HG02588 (cell line): ENCODE measurements at regions not wholly inside any gene's neighbourhood (a gene's known extent, or its start where the extent isn't known, plus 50 kb on each side); places are given as distances from the start of the nearest gene placed in this dataset.

Source experiments
- ATAC-seq: cut with Tn5 transposase; IDR thresholded peaks from one replicate; pipeline ENCODE4 v1.9.1; 2021; ENCODE audit warnings: mild to moderate bottlenecking, moderate library complexity; ENCODE audit not compliant: unreplicated experiment

- no peak for ATAC-seq
These were observed 178.8 kb upstream of the ARHGAP20 start for GRCh38 chr11:110890995-110891394.

- no peak for ATAC-seq
These were observed 174.2 kb upstream of the ARHGAP20 start for GRCh38 chr11:110886288-110886970.

DNA sequence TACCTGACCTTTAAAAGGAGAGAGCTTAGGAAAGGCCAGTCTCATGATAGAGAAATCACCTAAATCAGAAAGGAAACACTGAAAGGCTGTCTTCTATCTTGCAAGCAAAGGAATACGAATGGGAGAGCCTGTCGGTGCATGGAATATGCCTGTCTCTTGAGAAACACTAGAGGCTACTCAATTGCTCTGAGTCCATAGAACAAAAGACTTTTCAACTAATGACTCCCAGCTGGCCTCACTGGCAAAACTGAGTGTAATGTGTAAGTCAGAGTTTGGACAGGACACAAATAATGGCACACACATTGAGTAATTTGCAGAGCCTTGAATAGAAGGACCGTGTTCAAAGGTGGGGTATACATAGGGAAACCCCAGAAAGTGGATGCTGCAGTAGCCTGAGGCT lies 171.0 kb upstream of the ARHGAP20 start:
- no peak for ATAC-seq

GRCh38 chr11:110878513-110878912 lies 166.3 kb upstream of the ARHGAP20 start:
- no peak for ATAC-seq

DNA sequence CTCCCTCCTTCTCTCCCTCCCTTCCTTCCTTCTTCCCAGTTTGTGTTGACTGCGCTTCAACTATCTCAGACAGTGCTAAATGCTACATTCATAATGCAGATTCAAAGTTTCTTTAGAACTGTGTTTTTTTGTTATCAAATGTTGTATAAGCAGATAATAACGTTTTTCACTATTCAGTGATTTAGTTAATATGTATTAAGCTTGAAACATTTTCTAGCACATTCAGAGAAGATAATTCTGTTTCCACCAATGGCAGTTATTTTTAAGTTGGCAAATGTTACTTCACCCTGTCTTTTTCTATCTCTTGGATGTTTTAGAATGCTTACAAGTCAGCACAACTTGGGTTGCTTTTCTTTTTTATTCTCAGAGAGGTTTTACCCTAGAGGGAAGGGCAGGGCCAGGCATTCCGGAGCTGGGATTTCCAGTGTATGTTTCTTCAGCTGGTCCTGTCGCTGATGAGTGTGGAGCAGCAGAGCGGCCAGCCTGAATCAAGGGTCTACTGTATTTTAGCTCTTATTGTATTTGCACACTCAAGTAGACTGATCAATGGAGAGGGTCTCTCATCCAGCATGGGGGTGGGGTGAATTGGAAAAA lies 162.3 kb upstream of the ARHGAP20 start:
- no peak for ATAC-seq

- ATAC-seq = no peak
These were observed 161.7 kb upstream of the ARHGAP20 start for GRCh38 chr11:110873975-110874374.

- no peak for ATAC-seq
These were observed 158.7 kb upstream of the ARHGAP20 start for GRCh38 chr11:110870816-110871522.

- ATAC-seq = no peak
These were observed 155.7 kb upstream of the ARHGAP20 start for GRCh38 chr11:110867951-110868350.

GRCh38 chr11:110866081-110866480 lies 153.8 kb upstream of the ARHGAP20 start:
- no peak for ATAC-seq

DNA sequence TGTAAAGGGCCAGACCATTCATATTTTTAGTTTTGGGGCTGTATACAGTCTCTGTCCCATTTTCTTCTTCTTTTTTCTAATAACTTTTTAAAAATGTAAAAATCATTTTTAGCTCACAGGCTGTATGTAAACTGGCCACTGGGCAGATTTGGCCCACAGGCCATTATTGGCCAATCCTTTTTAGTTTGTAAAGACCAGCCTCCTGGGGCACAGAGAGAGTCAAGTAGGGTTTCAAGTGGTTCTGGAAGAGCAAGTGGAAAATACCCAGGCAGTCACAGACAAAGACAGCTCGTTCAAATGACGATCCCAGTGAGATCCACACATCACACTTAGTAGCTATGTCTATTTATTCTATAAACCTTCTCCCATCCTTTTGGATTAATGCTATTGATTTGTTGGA lies 150.2 kb upstream of the ARHGAP20 start:
- no peak for ATAC-seq

DNA sequence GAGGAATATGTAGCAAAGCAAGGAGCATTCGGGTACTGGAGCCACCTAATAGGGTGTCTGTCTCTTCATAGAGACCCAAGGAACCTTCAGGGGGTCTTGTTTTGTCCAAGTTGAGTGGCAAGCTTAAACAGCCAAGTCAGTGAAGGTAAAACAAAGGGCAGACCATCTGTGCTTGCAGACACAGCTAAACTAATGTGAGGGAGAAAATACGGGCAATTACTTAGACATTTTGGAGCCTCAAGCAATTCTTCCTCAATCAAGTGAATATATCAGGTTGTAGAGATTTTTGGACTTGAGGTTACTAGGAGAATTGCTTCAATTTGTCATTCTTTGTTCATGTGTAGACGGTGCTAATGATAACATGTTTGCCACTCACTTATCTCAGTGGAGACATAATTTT lies 148.2 kb upstream of the ARHGAP20 start:
- no peak for ATAC-seq

- ATAC-seq = no peak
These were observed 147.8 kb upstream of the ARHGAP20 start for GRCh38 chr11:110859998-110860397.

DNA sequence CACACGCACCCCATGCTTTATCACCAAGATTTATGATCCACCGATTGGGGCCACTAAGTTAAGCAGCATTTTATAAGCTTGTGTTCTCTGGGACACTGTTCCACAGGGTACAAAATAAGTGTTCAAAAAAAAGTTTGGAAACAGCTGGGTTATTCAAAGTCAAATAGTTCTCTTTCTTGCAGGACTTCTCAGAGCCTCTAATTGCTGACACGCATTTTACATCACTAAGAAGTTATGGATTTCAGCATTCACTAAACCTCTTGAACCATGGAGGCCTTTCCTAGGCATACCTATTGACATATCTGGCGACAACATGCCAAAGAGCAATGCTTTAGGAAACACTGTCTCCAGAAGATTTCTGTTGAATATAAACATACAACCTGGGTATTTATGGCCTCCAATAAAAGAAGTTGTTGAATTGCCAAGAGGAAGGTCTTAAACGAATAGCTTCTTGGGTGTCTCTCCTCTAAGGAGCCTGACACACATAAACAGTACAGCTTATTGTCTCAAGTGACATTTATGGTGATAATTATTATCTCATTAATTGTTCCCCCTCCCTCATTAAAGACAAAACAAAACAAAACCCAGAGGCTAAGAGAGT lies 147.1 kb upstream of the ARHGAP20 start:
- no peak for ATAC-seq

DNA sequence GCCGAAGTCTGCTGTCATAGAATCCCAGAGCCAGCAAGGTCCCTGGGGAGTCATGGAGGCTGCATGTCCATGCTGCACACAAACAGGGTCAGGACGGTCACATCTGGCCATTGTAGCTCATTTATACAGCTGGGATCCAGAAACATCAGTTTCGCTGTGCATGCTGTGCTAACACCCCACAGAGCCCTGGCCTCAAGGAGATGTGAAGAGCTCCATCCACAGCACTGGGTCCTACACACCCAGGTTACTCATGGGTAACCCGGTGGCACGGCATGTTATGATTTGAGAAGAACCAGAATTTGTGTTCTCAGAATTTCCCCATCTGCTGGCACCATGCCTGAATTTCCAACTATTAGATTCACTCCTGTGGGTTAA lies 146.3 kb upstream of the ARHGAP20 start:
- ATAC-seq = no peak

DNA sequence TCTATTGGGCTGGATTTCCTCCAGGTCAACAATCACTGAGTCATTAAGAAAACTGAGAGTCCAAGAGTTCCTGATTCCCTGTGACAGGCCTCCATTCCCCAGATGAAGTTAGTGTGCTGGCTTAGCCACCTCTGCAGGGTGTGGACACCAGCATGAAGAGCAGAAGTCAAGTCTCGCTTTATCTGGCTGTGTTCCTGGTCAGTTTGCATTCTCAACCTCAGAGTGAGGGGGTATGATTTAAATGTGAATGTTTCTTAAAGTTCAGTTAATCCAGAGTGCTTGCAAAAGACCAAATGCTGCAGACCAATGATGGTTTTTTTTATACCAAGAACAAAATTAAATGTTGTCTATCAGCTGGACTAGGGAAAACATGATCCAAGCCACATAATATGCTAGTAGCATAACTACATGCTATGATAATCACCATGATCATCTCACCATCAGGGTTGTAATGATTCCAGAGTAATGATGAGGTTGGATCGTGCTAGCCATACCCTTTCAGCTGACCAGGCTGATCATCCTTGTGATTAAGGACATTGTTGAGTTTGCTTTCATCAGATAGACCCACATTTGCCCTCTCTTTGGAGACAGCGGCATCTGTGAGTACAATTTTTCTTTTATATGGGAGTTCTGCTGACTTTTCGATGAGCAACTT lies 145.8 kb upstream of the ARHGAP20 start:
- ATAC-seq = no peak

DNA sequence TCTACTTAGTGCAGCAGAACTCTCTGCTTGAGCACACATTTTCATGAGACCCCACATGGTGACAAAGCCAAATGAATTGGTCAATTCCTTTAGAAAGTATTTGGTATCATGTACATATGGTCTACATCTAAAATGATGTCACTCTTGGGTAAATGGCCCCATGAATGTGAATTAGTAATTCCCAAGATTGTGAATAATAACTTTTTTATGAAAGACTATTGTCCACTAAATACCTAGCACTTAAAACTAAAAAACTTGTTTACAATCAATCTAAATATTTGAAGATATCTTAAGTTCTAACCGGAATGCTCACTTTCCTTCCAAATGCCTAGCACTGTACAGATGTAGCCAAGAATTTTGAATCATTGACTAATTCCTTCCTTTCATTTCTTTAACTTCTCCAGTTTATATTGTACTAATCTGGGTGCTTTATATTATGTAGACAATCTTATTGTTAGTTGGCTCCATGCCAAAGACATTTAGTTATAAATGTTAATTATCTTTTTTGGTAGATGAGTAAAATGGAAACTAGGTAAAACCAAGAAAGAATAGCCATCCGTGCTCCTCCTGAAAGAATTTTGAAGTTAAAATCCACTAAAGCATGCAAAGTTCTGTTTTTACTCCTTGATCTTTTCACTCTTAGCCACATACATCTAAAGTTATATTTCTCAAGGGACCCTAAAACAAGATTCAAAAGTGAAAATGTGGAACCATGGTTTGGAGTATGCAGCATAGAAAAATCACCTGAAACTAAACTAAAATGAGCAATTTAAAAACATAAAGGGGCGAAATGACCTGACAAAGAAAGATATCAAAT lies 145.0 kb upstream of the ARHGAP20 start:
- peak; percentile 42 for ATAC-seq

- ATAC-seq = no peak
These were observed 144.1 kb upstream of the ARHGAP20 start for GRCh38 chr11:110856340-110856739.

- no peak for ATAC-seq
These were observed 143.0 kb upstream of the ARHGAP20 start for GRCh38 chr11:110855191-110855590.

DNA sequence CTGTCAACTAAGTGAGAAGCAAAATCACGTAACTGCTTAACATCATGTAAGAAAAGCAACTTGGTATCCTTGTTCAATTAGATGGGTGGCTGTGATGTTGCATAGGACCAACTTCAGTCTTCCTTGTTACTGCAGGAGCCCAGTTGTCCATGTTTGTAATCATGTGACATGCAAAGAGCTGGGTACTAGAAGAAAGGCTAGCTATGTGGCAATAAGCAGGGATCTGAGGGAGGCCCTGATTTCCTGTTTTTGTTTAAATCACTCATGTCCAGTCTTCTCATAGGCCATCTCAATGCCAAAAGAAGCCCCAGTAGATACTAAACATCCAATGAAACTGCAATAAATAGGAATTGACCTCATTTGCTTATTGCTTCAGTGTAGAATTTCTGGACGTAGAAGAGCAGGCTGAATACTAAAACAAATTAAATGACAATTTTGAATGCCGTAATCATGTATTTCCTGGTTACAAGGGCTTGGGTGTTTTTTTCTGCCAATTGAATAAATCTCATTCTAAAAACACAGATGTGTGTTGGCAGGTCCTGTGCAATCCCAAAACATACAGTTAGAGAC lies 140.8 kb upstream of the ARHGAP20 start:
- no peak for ATAC-seq

GRCh38 chr11:110850846-110851245 lies 138.6 kb upstream of the ARHGAP20 start:
- ATAC-seq = no peak
